T-helper 1 cell treated with Interleukin-12 subunit alpha and Interleukin-12 subunit beta and Interleukin-4 antibody, amounts not matched to agents 30 ng/mL and 1 ng/mL, for 36 hours (primary cell): ENCODE measurements at regions not wholly inside any gene's neighbourhood (a gene's known extent, or its start where the extent isn't known, plus 50 kb on each side); places are given as distances from the start of the nearest gene placed in this dataset.
"Not testable (repeated sequence)": the region's sequence is repeated elsewhere in the genome, so short reads cannot be mapped to it uniquely, and the experiment has no call there.

Source experiments
- intact Hi-C: fragments of 100-400 bp; cut with micrococcal nuclease; formaldehyde crosslinking; loops from one replicate; pipeline ENCODE4 v1.15.1; 2024

- intact Hi-C loops: not testable (repeated sequence)
Measured at GRCh38 chr11:3514635-3515424, 127.0 kb downstream of the ART5 start.

DNA sequence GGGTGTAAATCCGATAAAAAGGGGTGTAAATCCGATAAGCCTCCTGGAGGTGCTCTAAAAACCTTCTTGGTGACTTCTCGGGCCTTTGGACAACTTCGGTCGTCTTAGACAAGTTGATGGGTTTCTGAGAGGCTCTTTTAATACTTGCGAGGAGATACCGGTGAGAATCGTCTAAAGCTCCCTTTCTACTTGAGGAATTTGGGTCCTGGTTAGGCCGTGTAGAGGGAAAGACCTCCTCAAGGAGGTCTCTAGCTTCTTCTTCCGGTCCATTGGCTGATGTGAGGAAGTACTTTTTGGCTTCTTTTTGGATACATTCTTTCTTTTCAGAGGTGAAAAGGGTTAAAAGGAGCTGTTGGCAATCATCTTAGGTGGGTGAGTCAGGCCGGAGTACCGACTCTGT is 128.5 kb downstream of the ART5 start:
- intact Hi-C loops: not testable (repeated sequence)

- intact Hi-C loops: not testable (repeated sequence)
Measured at GRCh38 chr11:3512751-3513150, 129.0 kb downstream of the ART5 start.

GRCh38 chr11:3512133-3512703 is 129.6 kb downstream of the ART5 start:
- intact Hi-C loops: not testable (repeated sequence)

GRCh38 chr11:3511416-3512132 is 130.2 kb downstream of the ART5 start:
- intact Hi-C loops: not testable (repeated sequence)

- intact Hi-C loops: not testable (repeated sequence)
Measured at GRCh38 chr11:3509563-3509962, 130.6 kb upstream of the ZNF195 start.

GRCh38 chr11:3499198-3499597 is 120.3 kb upstream of the ZNF195 start:
- intact Hi-C loops: not testable (repeated sequence)

DNA sequence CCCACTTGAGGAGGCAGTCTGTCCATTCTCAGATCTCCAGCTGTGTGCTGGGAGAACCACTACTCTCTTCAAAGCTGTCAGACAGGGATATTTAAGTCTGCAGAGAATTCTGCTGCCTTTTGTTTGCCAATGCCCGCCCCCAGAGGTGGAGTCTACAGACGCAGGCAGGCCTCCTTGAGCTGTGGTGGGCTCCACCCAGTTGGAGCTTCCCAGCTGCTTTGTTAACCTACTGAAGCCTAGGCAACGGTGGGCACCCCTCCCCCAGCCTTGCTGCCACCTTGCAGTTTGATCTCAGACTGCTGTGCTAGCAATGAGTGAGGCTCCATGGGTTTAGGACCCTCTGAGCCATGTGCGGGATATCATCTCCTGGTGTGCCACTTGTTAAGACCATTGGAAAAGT is 119.4 kb upstream of the ZNF195 start:
- intact Hi-C loops: not testable (repeated sequence)

GRCh38 chr11:3493152-3493551 is 114.2 kb upstream of the ZNF195 start:
- intact Hi-C loops: not testable (repeated sequence)

- intact Hi-C loops: not testable (repeated sequence)
Measured at GRCh38 chr11:3488003-3488402, 109.1 kb upstream of the ZNF195 start.

- intact Hi-C loops: not testable (repeated sequence)
Measured at GRCh38 chr11:3485737-3486136, 106.8 kb upstream of the ZNF195 start.

GRCh38 chr11:3476937-3477885 is 98.3 kb upstream of the ZNF195 start:
- intact Hi-C loops: not testable (repeated sequence)

- intact Hi-C loops: not testable (repeated sequence)
Measured at GRCh38 chr11:3476084-3476936, 97.4 kb upstream of the ZNF195 start.

DNA sequence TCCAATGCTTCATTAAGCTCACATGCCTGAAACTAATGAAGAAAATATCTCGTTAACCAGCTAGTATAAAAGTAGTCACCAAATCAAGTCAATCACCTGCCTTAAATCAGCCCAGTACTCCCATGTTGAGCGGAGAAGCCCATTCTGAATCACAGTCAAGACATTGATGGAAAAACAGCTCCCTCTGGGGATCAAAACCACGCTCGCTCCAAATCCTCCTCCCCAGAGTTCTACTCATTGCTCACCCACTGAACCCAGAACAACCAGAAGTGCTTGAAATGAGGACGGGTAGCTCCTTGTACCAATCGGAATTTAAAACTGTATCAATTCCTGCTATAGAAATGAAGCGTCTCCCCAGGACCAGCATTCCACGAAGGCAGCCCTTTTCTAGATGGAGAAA is 90.0 kb upstream of the ZNF195 start:
- intact Hi-C loops: not testable (repeated sequence)

- intact Hi-C loops: not testable (repeated sequence)
Measured at GRCh38 chr11:3467599-3467998, 88.7 kb upstream of the ZNF195 start.

GRCh38 chr11:3455666-3456065 is 76.7 kb upstream of the ZNF195 start:
- intact Hi-C loops: loop anchor here (1.0 kb wide), 1 partner anchor 154 kb away; no protein-coding TSS in a partner anchor

DNA sequence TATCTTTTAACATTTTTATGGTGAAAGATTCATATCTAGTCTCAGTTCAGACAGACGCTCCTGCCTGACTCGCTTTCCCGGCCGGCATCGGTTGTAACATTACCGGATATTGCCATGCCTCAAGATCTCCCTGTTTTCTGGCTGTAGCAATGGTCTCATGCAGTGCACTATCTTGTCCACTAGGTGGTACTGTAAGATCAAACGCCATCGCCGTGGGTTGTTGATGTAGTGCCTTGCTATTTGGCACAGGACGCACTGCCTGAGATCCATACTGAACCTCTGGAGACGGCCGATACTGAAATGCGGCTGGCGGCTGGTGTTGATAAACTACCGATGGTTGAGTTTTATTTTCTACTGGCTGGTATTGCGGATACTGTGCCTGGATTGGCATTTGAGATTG is 75.9 kb upstream of the ZNF195 start:
- intact Hi-C loops: loop anchor here (1.0 kb wide), 1 partner anchor 154 kb away; no protein-coding TSS in a partner anchor

DNA sequence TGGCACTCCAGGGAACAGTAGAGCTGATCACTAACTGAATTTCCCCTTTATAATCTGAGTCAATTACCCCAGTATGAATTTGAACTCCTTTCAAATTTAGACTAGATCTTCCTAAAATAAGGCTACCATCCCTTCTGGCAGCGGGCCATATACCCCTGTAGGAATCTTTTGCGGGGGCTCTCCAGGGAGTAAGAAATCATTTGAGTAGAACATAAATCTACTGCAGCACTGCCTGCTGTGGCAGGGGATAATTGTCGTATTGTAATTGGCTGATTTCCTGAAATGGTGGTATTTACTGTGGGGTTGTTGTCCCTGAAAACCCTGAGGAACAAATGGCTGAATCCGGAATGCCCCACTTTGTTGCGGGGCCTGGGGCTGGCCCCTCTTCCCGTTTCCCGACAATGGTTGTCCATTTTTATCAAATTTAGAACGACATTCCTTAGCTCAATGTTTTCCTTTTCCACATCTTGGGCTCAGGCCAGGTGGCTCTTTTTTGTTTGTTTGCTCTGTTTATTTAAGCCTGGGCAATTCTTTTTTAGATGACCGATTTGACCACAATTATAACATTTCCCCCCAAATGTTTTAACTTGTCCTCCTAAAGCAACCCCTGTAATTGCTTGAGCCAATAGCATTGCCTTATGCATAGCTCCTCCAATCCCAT is 74.8 kb upstream of the ZNF195 start:
- intact Hi-C loops: not testable (repeated sequence)

GRCh38 chr11:3450822-3451221 is 71.9 kb upstream of the ZNF195 start:
- intact Hi-C loops: not testable (repeated sequence)

GRCh38 chr11:3445535-3445934 is 66.6 kb upstream of the ZNF195 start:
- intact Hi-C loops: not testable (repeated sequence)
